Chondrocyte (in vitro differentiated cells): ENCODE measurements at regions not wholly inside any gene's neighbourhood (a gene's known extent, or its start where the extent isn't known, plus 50 kb on each side); places are given as distances from the start of the nearest gene placed in this dataset.

Experiments used
- DNase-seq: peaks from one replicate; pipeline ENCODE4 v3.0.0; 2021; ENCODE audit warnings: mixed read lengths, low spot score
- H3K27ac Mint-ChIP-seq: one replicate; pipeline ENCODE4 v1.8.0; 2021; ENCODE audit warnings: mild to moderate bottlenecking, moderate library complexity, mixed read lengths; ENCODE audit not compliant: unreplicated experiment
- H3K27me3 Mint-ChIP-seq: 2 replicates; pipeline ENCODE4 v1.8.0; 2021; ENCODE audit warnings: low read depth, mixed read lengths
- H3K36me3 Mint-ChIP-seq: 2 replicates; pipeline ENCODE4 v1.8.0; 2021; ENCODE audit warnings: low read depth, mixed read lengths
- H3K4me1 Mint-ChIP-seq: 2 replicates; pipeline ENCODE4 v1.8.0; 2021; ENCODE audit warnings: low read depth, mild to moderate bottlenecking, mixed read lengths
- H3K4me3 Mint-ChIP-seq: one replicate; pipeline ENCODE4 v1.8.0; 2021; ENCODE audit warnings: mild to moderate bottlenecking, moderate library complexity, mixed read lengths; ENCODE audit not compliant: unreplicated experiment
- H3K9me3 Mint-ChIP-seq: 2 replicates; pipeline ENCODE4 v1.8.0; 2021; ENCODE audit warnings: low read depth, mixed read lengths
- TF ChIP-seq, protein P1 (sequence below): fragments of 200-600 bp; sonication (generic); IDR thresholded peaks from 2 replicates; pipeline ENCODE4 v1.5.0; 2021; ENCODE audit warnings: antibody characterized with exemption, mild to moderate bottlenecking, moderate library complexity

DNA sequence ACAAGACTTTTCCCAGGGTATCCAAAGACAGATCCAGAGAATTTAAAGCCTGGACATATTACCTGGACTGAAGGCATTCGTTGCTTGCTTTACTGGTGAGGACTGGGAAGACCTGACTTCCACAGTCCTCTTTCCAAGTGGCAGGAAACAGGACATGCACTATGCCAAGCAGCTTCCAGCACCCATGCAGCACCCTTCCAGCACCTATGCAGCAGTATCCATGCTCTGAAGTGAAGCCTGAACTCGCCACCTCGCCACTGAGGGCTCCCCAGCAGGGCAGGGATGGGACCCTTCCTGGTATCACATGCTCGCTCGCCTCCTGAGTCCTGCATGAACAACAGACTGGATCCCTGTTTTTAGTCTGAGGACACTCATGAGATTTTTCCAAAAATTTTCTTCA, 189.9 kb upstream of the KLF14 start:
- H3K9me3 Mint-ChIP-seq, result no peaks in the 10 kb centered on the region
- H3K27me3 Mint-ChIP-seq, result no peaks in the 10 kb centered on the region
- TF ChIP-seq, protein P1, sequence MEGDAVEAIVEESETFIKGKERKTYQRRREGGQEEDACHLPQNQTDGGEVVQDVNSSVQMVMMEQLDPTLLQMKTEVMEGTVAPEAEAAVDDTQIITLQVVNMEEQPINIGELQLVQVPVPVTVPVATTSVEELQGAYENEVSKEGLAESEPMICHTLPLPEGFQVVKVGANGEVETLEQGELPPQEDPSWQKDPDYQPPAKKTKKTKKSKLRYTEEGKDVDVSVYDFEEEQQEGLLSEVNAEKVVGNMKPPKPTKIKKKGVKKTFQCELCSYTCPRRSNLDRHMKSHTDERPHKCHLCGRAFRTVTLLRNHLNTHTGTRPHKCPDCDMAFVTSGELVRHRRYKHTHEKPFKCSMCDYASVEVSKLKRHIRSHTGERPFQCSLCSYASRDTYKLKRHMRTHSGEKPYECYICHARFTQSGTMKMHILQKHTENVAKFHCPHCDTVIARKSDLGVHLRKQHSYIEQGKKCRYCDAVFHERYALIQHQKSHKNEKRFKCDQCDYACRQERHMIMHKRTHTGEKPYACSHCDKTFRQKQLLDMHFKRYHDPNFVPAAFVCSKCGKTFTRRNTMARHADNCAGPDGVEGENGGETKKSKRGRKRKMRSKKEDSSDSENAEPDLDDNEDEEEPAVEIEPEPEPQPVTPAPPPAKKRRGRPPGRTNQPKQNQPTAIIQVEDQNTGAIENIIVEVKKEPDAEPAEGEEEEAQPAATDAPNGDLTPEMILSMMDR, result no peak
- peaks cover 5% of the 10 kb centered on the region for H3K36me3 Mint-ChIP-seq
- no peak overlapping the region for H3K27ac Mint-ChIP-seq
- H3K4me1 Mint-ChIP-seq, result peaks cover 39% of the 10 kb centered on the region
- no peak overlapping the region for H3K4me3 Mint-ChIP-seq
- DNase-seq, result no peak

DNA sequence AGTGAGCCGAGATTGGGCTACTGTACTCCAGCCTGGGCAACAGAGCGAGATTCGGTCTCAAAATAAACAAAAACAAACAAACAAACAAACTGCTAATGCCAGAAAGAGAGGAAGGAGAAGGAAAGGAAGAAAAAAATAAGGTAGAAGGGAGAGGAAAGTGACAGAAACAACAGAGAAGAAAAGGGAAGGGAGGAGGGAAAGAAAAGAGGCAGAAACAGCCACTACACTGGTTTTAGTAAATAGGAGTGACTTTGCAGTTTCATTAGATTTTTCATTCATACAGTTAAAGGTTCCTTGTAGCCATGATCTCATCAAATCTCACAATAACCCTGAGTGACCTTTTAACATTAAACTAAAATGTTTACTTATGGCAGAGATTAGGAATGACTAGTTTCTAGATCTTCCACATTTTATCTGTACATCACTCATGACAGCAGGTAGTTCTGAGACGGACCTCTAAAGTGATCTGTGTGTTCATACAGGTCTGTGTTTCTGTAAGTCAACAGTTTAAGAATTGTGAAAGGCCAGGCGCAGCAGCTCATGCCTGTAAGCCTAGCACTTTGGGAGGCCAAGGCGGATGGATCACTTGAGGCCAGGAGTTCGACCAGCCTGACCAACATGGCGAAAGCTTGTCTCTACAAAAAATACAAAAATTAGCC, 191.3 kb upstream of the KLF14 start:
- Mint-ChIP-seq H3K9me3 (no peaks in the 10 kb centered on the region), H3K27ac (peak overlapping the region; percentile 71), H3K4me1 (peaks cover 30% of the 10 kb centered on the region), H3K27me3 (no peaks in the 10 kb centered on the region), H3K4me3 (no peak overlapping the region), H3K36me3 (peaks cover 5% of the 10 kb centered on the region)
- no peak for DNase-seq
- TF ChIP-seq, protein P1, result no peak

DNA sequence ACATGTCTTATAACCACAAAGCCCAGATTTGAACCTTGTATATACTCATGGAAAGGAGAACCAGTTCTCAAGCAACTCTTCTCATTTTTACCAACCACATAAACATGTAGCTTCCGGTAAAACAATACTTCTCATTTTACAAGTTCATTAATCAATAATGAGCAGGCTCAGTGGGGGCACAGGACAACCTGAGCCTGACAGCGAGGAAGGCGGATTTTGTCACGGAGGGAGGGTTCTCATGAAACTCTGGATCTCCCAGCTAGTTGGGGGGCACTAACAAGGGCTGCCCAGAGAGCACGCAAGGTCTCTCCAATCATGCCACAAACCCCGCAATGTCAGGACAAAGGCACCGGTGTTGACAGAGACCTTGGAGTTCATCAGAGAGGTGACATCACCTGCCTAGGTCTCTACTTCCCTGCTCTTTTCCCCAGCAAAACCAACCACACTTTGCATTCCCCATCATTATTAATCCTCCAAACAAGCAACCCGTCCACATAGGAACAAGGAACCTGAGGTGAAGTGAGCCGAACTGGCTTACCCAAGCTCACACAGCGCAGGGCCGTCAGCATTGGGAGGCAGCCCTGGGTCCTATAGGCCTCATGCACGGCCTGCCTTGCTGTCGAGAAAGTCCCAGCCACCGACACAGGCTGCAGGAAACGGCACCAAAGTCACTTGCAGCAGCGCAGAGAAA, 192.1 kb upstream of the KLF14 start:
- Mint-ChIP-seq H3K27ac (no peak overlapping the region), H3K36me3 (peaks cover 5% of the 10 kb centered on the region), H3K27me3 (no peaks in the 10 kb centered on the region), H3K9me3 (no peaks in the 10 kb centered on the region), H3K4me3 (no peak overlapping the region), H3K4me1 (peaks cover 21% of the 10 kb centered on the region)
- no peak for DNase-seq
- TF ChIP-seq, protein P1, result no peak

DNA sequence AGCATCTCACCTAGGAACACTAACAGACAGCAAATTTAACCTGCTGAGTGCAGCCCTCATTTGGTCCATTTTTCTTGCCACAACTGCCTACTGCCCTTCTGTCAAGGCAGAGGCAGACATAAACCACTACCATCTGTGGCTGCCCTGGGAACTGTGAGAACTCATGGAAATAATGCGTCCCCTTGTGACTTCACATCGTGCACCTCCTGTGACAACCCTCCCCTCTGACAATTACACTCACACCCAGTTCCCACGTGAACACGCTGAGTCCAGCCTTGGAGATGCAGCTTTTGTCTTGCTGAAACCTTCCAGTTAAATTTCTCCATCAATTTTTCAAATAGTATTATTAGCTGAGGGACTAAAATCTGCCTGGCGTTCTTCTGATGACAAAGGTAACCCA, 193.1 kb upstream of the KLF14 start:
- DNase-seq, result no peak
- Mint-ChIP-seq H3K9me3 (no peaks in the 10 kb centered on the region), H3K27me3 (no peaks in the 10 kb centered on the region), H3K27ac (no peak overlapping the region), H3K4me3 (no peak overlapping the region), H3K36me3 (peaks cover 5% of the 10 kb centered on the region), H3K4me1 (peaks cover 12% of the 10 kb centered on the region)
- TF ChIP-seq, protein P1, result no peak

DNA sequence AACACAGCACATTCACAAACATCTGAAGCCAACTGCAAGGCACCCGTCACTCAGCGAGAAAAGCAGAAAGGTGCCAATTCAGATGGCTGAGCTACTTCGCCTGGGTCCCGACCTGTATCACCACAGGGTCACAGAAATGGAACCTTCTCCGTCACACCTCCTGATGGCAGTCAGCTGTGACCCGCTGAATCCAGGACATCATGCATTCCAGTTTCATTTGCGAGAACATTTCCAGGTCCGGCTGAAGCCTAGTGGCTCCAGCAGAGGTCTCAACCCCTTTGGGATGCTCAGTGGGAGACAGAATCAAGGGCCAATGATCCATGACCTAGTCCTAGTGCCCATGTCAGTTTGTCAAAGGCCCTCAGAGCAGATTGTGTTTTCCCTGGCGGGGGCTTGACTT, 193.6 kb upstream of the KLF14 start:
- no peak overlapping the region for H3K27ac Mint-ChIP-seq

More for the DNA sequence above, 193.6 kb upstream of the KLF14 start:
- Mint-ChIP-seq H3K27me3 (no peaks in the 10 kb centered on the region), H3K4me1 (peaks cover 7% of the 10 kb centered on the region), H3K36me3 (peaks cover 5% of the 10 kb centered on the region), H3K9me3 (no peaks in the 10 kb centered on the region), H3K4me3 (no peak overlapping the region)
- no peak for DNase-seq
- TF ChIP-seq, protein P1, result no peak
